ENCODE measurements at regions not wholly inside any gene's neighbourhood (a gene's known extent, or its start where the extent isn't known, plus 50 kb on each side); places are given as distances from the start of the nearest gene placed in this dataset.

- Histone ChIP-seq H2AFZ (ENCODE audit: insufficient read depth, low read depth, low read length, poor library complexity, severe bottlenecking) (no peak overlapping the region), H3K4me1 (ENCODE audit: control insufficient read depth in 2 of 2, insufficient read depth in 2 of 2, low read length in 2 of 2) (no peaks in the 10 kb centered on the region), H4K20me1 (ENCODE audit: control insufficient read depth, insufficient read depth, low read length, poor library complexity, severe bottlenecking) (no peaks in the 10 kb centered on the region), H3K27ac (ENCODE audit: low read length in 2 of 2) (no peak overlapping the region), H3K27me3 (replicated peaks in 1 of 4; ENCODE audit: control extremely low read depth in 1 of 4, control insufficient read depth in 3 of 4, insufficient read depth in 4 of 4, low read length in 3 of 4) (no peaks in the 10 kb centered on the region), H3K9ac (ENCODE audit: low read length) (no peak overlapping the region), H3K4me3 (ENCODE audit: control extremely low read depth in 1 of 5, extremely low read depth in 1 of 5, insufficient read depth in 1 of 5, low read depth in 2 of 5, low read length in 4 of 5) (no peak overlapping the region), H3K36me3 (replicated peaks in 1 of 2; ENCODE audit: control extremely low read depth in 1 of 2, control insufficient read depth in 1 of 2, extremely low read depth in 1 of 2, insufficient read depth in 2 of 2, low read length in 1 of 2) (no peaks in the 10 kb centered on the region), H3K9me3 (ENCODE audit: control extremely low read depth in 1 of 3, control insufficient read depth in 2 of 3, insufficient read depth in 1 of 3, low read length in 2 of 3) (peaks cover 0 to 13% (median 0%) of the 10 kb centered on the region in 3 donors), H3K79me2 (ENCODE audit: control insufficient read depth, insufficient read depth, low read length) (no peaks in the 10 kb centered on the region), H3K4me2 (replicated peaks; ENCODE audit: low read depth, low read length, poor library complexity, severe bottlenecking) (no peak overlapping the region)
- Mint-ChIP-seq H3K4me1 (no peaks in the 10 kb centered on the region), H3K27ac (no peak overlapping the region), H3K4me3 (no peak overlapping the region), H3K27me3 (no peaks in the 10 kb centered on the region), H3K9me3 (ENCODE audit: insufficient read depth) (peaks cover 4% of the 10 kb centered on the region)
- no peak for TF ChIP-seq EZH2 (IDR thresholded peaks at IDR 0.05; ENCODE audit: borderline replicate concordance, insufficient read depth, low read depth, low read length, poor library complexity, severe bottlenecking)
- TF ChIP-seq CTCF (IDR thresholded peaks at IDR 0.05) = no peak
- intact Hi-C loops (cut with micrococcal nuclease) = no loop called here
- DNase-seq (no peak), ATAC-seq (ENCODE audit: low read depth) (no peak)
- CTCF ChIA-PET = no interaction called here
- POLR2A ChIA-PET = no interaction called here
- 93% methylated on average over 3 of the region's 4 CpGs for WGBS (ENCODE audit: insufficient coverage)
These were observed 392.2 kb downstream of the IRX1 start for GRCh38 chr5:3987867-3988266.

GRCh38 chr5:3993856-3994473 is 398.3 kb downstream of the IRX1 start:
- CTCF ChIA-PET = no interaction called here
- H3K4me2 ChIP-seq (replicated peaks; ENCODE audit: low read depth, low read length, poor library complexity, severe bottlenecking) = no peak overlapping the region
- H3K36me3 ChIP-seq (replicated peaks in 1 of 2; ENCODE audit: control extremely low read depth in 1 of 2, control insufficient read depth in 1 of 2, extremely low read depth in 1 of 2, insufficient read depth in 2 of 2, low read length in 1 of 2) = no peaks in the 10 kb centered on the region
- TF ChIP-seq CTCF (IDR thresholded peaks at IDR 0.05) (no peak), EZH2 (IDR thresholded peaks at IDR 0.05; ENCODE audit: borderline replicate concordance, insufficient read depth, low read depth, low read length, poor library complexity, severe bottlenecking) (no peak)
- no peak overlapping the region for H3K27ac Mint-ChIP-seq
- peaks cover 4% of the 10 kb centered on the region for H3K9me3 Mint-ChIP-seq (ENCODE audit: insufficient read depth)
- H3K4me1 Mint-ChIP-seq = no peaks in the 10 kb centered on the region
- H3K27me3 ChIP-seq (replicated peaks in 1 of 4; ENCODE audit: control extremely low read depth in 1 of 4, control insufficient read depth in 3 of 4, insufficient read depth in 4 of 4, low read length in 3 of 4) = no peaks in the 10 kb centered on the region
- WGBS (ENCODE audit: insufficient coverage) = 67% methylated on average over 7 of the region's 14 CpGs
- H3K27me3 Mint-ChIP-seq = no peaks in the 10 kb centered on the region
- intact Hi-C loops (cut with micrococcal nuclease) = no loop called here
- peaks cover 0 to 24% (median 0%) of the 10 kb centered on the region in 3 donors for H3K9me3 ChIP-seq (ENCODE audit: control extremely low read depth in 1 of 3, control insufficient read depth in 2 of 3, insufficient read depth in 1 of 3, low read length in 2 of 3)
- no peak overlapping the region for H3K9ac ChIP-seq (ENCODE audit: low read length)
- H3K27ac ChIP-seq (ENCODE audit: low read length in 2 of 2) = no peak overlapping the region
- no peaks in the 10 kb centered on the region for H3K79me2 ChIP-seq (ENCODE audit: control insufficient read depth, insufficient read depth, low read length)
- DNase-seq = no peak
- H3K4me3 ChIP-seq (ENCODE audit: control extremely low read depth in 1 of 5, extremely low read depth in 1 of 5, insufficient read depth in 1 of 5, low read depth in 2 of 5, low read length in 4 of 5) = no peak overlapping the region
- no peak for ATAC-seq (ENCODE audit: low read depth)
- H3K4me1 ChIP-seq (ENCODE audit: control insufficient read depth in 2 of 2, insufficient read depth in 2 of 2, low read length in 2 of 2) = no peaks in the 10 kb centered on the region
- POLR2A ChIA-PET = no interaction called here
- no peak overlapping the region for H3K4me3 Mint-ChIP-seq
- no peaks in the 10 kb centered on the region for H4K20me1 ChIP-seq (ENCODE audit: control insufficient read depth, insufficient read depth, low read length, poor library complexity, severe bottlenecking)
- no peak overlapping the region for H2AFZ ChIP-seq (ENCODE audit: insufficient read depth, low read depth, low read length, poor library complexity, severe bottlenecking)
